GM19438 (cell line): ENCODE measurements at regions not wholly inside any gene's neighbourhood (a gene's known extent, or its start where the extent isn't known, plus 50 kb on each side); places are given as distances from the start of the nearest gene placed in this dataset.
"Not testable (repeated sequence)": the region's sequence is repeated elsewhere in the genome, so short reads cannot be mapped to it uniquely, and the experiment has no call there.

Experiments used
- ATAC-seq: cut with Tn5 transposase; IDR thresholded peaks from one replicate; pipeline ENCODE4 v1.9.1; 2021; ENCODE audit warnings: low read depth; ENCODE audit not compliant: unreplicated experiment

DNA sequence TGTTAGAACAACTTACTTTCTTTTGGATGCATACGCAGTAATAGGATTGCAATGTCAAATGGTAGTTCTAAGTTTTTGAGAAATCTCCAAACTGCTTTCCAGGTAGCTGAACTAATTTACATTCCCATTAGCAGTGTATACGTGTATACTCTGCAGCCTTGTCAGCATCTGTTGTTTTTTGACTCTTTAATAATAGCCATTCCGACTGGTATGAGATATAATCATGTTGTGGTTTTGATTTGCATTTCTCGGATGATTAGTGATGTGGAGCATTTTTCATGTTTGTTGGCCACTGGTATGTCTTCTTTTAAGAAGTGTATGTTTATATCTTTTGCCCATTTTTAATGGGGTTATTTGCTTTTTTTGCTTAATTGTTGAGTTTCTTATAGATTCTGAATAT, 76.9 kb upstream of the HNRNPA1L2 start:
- ATAC-seq: peak; percentile 59

DNA sequence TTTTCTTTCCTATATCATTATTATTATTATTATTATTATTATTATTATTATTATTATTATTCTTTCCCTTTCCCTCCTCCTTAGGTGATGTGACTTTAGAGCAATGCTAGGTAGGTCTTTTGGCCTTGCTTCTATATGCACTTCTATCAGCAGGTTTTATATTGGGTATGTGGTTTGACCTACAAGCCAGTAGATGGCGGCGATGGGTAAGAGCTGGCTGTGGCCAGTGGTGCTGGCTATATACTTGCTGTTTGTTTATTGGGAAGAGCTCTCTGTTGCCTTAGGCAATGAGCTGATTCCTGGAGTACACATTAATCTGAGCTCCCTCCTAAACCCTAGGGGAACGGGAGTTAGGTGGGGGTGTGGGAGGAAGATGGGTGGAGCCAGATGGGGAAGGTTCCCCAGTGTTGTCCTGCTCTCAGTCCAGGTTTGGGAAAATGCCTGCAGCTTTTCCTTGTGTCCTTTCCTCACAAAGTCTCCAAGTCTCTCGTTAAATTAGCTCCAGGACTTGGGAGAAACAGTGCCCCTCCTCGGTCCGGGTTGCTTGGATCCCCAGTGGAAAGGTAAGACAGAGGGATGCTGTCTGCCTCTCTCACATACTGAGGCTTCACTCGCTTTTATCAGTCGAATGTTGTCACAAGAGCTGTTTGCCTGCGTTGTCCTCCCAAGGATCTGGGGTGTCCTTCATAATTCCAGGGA, 72.2 kb upstream of the HNRNPA1L2 start:
- not testable (repeated sequence) for ATAC-seq

DNA sequence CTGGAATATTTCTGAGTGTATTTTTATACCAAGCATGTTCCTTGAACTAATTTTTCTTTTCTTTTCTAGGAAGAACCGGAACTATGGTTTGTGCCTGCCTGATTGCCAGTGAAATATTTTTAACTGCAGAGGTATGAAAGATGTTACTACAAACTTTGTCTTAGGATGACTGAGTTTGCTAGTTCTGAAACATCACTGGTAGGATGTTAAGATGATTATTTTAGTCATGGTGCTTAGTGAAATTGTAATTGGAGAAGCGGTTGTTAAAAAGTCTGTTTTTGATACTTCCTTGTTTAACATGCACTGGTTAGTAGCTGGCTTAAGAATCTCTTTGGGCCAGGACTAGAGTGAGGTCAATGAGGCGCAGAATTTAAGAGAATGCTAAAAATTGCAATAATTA, 71.1 kb upstream of the HNRNPA1L2 start:
- not testable (repeated sequence) for ATAC-seq

GRCh38 chr13:52582962-52583361, 59.3 kb upstream of the HNRNPA1L2 start:
- ATAC-seq: peak; percentile 93
